Fibroblast of pulmonary artery (primary cell): ENCODE measurements at regions not wholly inside any gene's neighbourhood (a gene's known extent, or its start where the extent isn't known, plus 50 kb on each side); places are given as distances from the start of the nearest gene placed in this dataset.

Experiments used
- DNase-seq: peaks from one replicate; pipeline ENCODE4 v3.0.0-alpha.2; 2010; ENCODE audit warnings: low read depth
- H3K4me3 ChIP-seq: replicated peaks from 2 replicates; pipeline ENCODE4 v1.5.1; 2011; ENCODE audit warnings: low read depth, mild to moderate bottlenecking, control low read depth, low read length, moderate library complexity
- TF ChIP-seq, protein P1 (sequence below): IDR thresholded peaks from 2 replicates; pipeline ENCODE4 v1.5.1; 2011; ENCODE audit warnings: mild to moderate bottlenecking, control low read depth, low read length, inconsistent platforms; ENCODE audit errors: missing control alignments

DNA sequence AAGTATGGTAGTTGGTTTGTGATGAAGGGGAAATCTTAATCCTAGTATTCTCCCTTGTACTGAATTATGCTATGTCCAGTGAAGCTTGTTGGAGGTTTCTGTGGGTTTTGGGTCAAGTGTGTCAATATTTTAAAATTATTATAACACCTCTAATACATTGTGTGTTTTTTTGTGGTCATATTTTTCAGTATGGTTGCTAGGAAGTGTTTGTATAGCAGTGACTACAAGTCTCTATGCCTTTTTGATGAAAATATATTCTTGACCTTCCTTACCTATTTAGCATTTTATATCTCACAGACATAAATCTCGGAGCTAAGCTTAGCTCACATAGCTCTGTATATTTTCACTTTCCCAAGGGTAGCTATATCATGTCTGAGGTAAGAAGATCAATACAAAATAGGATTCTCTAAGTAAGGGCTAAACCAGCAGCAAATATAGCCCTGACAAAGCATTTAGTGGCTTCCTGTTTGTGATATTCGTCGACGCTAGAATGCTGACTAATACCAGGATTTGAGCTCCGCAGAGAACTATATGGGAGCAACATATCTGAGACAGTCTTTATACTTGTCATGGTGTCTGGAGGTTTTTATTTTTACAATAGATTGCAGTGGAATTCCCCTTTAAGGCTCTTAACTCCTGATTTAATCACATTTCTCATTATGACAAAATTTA lies 82.3 kb downstream of the MACIR start:
- peak; percentile 35 for DNase-seq
- H3K4me3 ChIP-seq = no peak overlapping the region
- TF ChIP-seq, protein P1, sequence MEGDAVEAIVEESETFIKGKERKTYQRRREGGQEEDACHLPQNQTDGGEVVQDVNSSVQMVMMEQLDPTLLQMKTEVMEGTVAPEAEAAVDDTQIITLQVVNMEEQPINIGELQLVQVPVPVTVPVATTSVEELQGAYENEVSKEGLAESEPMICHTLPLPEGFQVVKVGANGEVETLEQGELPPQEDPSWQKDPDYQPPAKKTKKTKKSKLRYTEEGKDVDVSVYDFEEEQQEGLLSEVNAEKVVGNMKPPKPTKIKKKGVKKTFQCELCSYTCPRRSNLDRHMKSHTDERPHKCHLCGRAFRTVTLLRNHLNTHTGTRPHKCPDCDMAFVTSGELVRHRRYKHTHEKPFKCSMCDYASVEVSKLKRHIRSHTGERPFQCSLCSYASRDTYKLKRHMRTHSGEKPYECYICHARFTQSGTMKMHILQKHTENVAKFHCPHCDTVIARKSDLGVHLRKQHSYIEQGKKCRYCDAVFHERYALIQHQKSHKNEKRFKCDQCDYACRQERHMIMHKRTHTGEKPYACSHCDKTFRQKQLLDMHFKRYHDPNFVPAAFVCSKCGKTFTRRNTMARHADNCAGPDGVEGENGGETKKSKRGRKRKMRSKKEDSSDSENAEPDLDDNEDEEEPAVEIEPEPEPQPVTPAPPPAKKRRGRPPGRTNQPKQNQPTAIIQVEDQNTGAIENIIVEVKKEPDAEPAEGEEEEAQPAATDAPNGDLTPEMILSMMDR = no peak

DNA sequence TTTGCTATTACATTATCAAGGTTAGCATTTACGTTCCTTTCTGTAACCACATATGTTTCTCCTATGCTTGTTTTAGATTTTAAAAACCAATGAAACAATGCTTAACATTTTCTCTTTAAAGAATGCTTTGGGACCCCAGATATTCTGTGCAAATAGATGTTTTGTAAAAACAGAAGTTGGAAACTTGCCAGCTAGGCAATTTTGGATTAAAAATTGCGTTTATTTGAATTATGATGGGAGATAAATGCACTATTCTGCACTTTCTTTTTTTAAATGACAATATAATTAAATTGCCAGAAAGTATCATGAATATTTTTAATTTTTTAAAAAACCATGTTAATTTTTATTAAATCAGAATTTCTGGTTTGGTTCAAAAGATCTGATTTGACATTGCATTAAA lies 81.6 kb downstream of the MACIR start:
- no peak overlapping the region for H3K4me3 ChIP-seq
- TF ChIP-seq, protein P1 = no peak

DNA sequence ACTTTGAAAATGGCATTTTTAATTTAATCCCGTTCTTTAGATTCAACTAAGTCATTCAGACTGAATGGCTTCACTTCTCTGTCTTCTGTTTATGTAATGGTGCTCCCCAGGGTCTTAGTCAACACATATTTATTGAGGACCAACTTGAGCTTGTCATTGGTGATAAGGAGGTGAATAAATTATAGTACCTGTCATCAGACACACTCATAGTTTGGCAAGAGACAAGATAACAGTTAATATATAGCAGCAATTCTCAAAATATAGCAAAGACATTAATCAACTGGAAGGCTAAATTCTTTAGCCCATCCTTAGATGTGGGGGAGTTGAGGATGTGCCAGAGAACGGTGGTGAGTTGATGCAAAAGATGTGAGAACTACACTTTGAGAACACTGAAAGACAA lies 78.4 kb downstream of the MACIR start:
- H3K4me3 ChIP-seq = no peak overlapping the region
- TF ChIP-seq, protein P1 = no peak
- DNase-seq = no peak

More for the DNA sequence above, 81.6 kb downstream of the MACIR start:
- no peak for DNase-seq

DNA sequence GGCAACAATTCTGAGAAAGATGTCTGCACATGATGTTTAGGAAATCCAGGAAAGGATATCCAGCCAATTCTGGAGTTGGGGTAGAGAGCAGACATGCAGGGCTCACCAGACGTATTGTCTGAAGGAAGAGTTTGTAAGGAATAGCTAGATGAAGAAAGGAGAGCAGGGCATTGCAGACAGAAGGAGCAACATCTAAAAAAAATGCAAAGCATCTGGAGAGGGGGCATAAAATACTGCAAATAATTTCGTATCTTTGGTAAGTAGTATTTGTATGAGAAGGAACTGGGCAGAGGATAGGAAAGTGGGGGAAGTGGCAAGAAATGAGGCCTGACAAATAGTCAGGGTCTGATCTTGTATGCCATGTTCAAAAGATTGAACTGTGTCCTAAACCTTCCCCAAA lies 74.8 kb downstream of the MACIR start:
- DNase-seq = no peak
- H3K4me3 ChIP-seq = no peak overlapping the region
- TF ChIP-seq, protein P1 = no peak

DNA sequence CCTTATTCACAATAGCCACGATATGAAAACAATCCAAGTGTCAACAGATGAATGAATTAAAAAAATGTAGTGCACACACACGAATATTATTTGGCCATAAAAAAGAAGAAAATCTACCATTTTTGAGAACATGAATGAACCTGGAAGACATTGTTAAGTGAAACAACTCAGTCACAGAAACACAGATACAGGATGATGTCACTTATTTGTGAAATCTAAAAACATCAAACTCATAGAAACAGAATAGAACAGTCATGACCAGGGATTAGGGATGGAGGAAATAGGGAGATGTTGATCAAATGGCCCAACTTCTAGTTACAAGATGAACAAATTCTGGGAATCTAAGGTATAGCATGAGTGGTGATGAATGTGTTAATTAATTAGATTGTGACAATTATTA lies 72.3 kb downstream of the MACIR start:
- TF ChIP-seq, protein P1 = no peak
- no peak overlapping the region for H3K4me3 ChIP-seq

More for the DNA sequence above, 72.3 kb downstream of the MACIR start:
- no peak for DNase-seq
